Choroid plexus epithelial cell (primary cell): ENCODE measurements at regions not wholly inside any gene's neighbourhood (a gene's known extent, or its start where the extent isn't known, plus 50 kb on each side); places are given as distances from the start of the nearest gene placed in this dataset.

Experiments
- DNase-seq: peaks from one replicate; pipeline ENCODE4 v3.0.0-alpha.2; 2010; ENCODE audit warnings: low read depth
- H3K4me3 ChIP-seq: 2 replicates; pipeline ENCODE4 v1.5.1; 2011; ENCODE audit warnings: low read depth, mild to moderate bottlenecking, control low read depth, low read length, moderate library complexity
- TF ChIP-seq, protein P1 (sequence below): conservative IDR thresholded peaks from 2 replicates; pipeline ENCODE4 v1.5.1; 2011; ENCODE audit warnings: low read depth, mild to moderate bottlenecking, control low read depth, inconsistent platforms, low read length, moderate library complexity

GRCh38 chr3:16104156-16104555 lies 70.3 kb upstream of the GALNT15 start:
- TF ChIP-seq, protein P1, sequence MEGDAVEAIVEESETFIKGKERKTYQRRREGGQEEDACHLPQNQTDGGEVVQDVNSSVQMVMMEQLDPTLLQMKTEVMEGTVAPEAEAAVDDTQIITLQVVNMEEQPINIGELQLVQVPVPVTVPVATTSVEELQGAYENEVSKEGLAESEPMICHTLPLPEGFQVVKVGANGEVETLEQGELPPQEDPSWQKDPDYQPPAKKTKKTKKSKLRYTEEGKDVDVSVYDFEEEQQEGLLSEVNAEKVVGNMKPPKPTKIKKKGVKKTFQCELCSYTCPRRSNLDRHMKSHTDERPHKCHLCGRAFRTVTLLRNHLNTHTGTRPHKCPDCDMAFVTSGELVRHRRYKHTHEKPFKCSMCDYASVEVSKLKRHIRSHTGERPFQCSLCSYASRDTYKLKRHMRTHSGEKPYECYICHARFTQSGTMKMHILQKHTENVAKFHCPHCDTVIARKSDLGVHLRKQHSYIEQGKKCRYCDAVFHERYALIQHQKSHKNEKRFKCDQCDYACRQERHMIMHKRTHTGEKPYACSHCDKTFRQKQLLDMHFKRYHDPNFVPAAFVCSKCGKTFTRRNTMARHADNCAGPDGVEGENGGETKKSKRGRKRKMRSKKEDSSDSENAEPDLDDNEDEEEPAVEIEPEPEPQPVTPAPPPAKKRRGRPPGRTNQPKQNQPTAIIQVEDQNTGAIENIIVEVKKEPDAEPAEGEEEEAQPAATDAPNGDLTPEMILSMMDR, result no peak
- H3K4me3 ChIP-seq, result no peak overlapping the region
- DNase-seq, result no peak

- TF ChIP-seq, protein P1, result no peak
- no peak for DNase-seq
- no peak overlapping the region for H3K4me3 ChIP-seq
These were observed 68.4 kb upstream of the GALNT15 start for GRCh38 chr3:16106050-16106449.

GRCh38 chr3:16108424-16108823 lies 66.1 kb upstream of the GALNT15 start:
- no peak overlapping the region for H3K4me3 ChIP-seq
- DNase-seq, result no peak
- TF ChIP-seq, protein P1, result no peak

DNA sequence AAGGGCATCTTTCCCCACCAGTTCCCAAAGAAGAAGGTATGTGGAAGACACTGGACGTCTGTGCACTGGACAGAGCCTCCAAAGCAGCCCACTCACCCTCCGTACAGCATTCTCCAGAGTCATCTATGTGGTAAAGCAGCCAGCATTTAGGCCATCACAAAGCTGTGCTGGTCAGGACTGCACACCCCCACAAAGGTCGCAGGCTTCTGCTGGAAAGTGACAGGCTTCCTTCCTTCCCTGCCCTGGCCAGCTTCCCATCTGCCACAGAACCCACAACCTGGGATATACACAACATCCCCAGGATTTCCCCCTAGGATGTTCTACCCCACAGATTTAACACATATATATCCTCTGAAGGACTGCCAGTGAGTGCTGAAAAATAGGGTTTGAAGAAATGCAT lies 64.6 kb upstream of the GALNT15 start:
- TF ChIP-seq, protein P1, result no peak
- DNase-seq, result no peak
- no peak overlapping the region for H3K4me3 ChIP-seq

GRCh38 chr3:16112910-16113504 lies 61.5 kb upstream of the GALNT15 start:
- TF ChIP-seq, protein P1, result no peak
- DNase-seq, result peak; percentile 79
- H3K4me3 ChIP-seq, result no peak overlapping the region

- TF ChIP-seq, protein P1, result no peak
- H3K4me3 ChIP-seq, result no peak overlapping the region
- peak; percentile 58 for DNase-seq
These were observed 60.8 kb upstream of the GALNT15 start for GRCh38 chr3:16113704-16114103.

GRCh38 chr3:16114429-16114828 lies 60.1 kb upstream of the GALNT15 start:
- TF ChIP-seq, protein P1, result no peak
- no peak for DNase-seq
- H3K4me3 ChIP-seq, result no peak overlapping the region
